ENCODE measurements at regions not wholly inside any gene's neighbourhood (a gene's known extent, or its start where the extent isn't known, plus 50 kb on each side); places are given as distances from the start of the nearest gene placed in this dataset.
A peak's percentile ranks its signal among the peaks of the same experiment; 100 is the strongest.

- no TSS peak for BruUV-seq (replicated peaks)
- CTCF ChIA-PET: interaction anchor here (0.6 kb wide), 1 partner anchor 44 kb away, joined by 5 read pairs; no protein-coding TSS in a partner anchor
- POLR2A ChIA-PET (ENCODE audit: low non-redundant PET): interaction anchor here (0.6 kb wide), 1 partner anchor 345 kb away, joined by 3 read pairs; the partner anchor contains the start of gene LMO4
- Histone ChIP-seq H3K36me3 (ENCODE audit: insufficient read depth, low read length, poor library complexity, severe bottlenecking) (no peaks in the 10 kb centered on the region), H3K4me3 (ENCODE audit: low read depth, low read length, poor library complexity, severe bottlenecking) (no peak overlapping the region), H3K27me3 (replicated peaks; ENCODE audit: insufficient read depth, low read depth, low read length, poor library complexity) (no peaks in the 10 kb centered on the region), H3K4me1 (ENCODE audit: insufficient read depth, low read length, poor library complexity, severe bottlenecking) (peaks cover 6% of the 10 kb centered on the region), H3K27ac (ENCODE audit: low read depth, low read length, poor library complexity, severe bottlenecking) (no peak overlapping the region), H3K9me3 (ENCODE audit: low read depth, low read length, poor library complexity, severe bottlenecking) (no peaks in the 10 kb centered on the region)
- peak; percentile 3 for DNase-seq (ENCODE audit: low spot score)
- intact Hi-C loops (cut with micrococcal nuclease; ENCODE audit: unreplicated experiment): loop anchor here (5.0 kb wide), 1 partner anchor 279 kb away; no protein-coding TSS in a partner anchor
- TF ChIP-seq EZH2 (IDR thresholded peaks at IDR 0.05; ENCODE audit: borderline replicate concordance, low read depth, low read length, poor library complexity, severe bottlenecking): no peak
- TF ChIP-seq CTCF (conservative IDR thresholded peaks at IDR 0.05; ENCODE audit: low read depth, low read length): no peak
Measured at GRCh38 chr1:87673309-87673708, 344.6 kb downstream of the LMO4 start.

- POLR2A ChIA-PET (ENCODE audit: low non-redundant PET): interaction anchor here (0.6 kb wide), 1 partner anchor 345 kb away, joined by 3 read pairs; the partner anchor contains the start of gene LMO4
- intact Hi-C loops (cut with micrococcal nuclease; ENCODE audit: unreplicated experiment): loop anchor here (5.0 kb wide), 1 partner anchor 279 kb away; no protein-coding TSS in a partner anchor
- H3K4me3 ChIP-seq (ENCODE audit: low read depth, low read length, poor library complexity, severe bottlenecking): no peak overlapping the region
- no peak overlapping the region for H3K27ac ChIP-seq (ENCODE audit: low read depth, low read length, poor library complexity, severe bottlenecking)
- TF ChIP-seq CTCF (conservative IDR thresholded peaks at IDR 0.05; ENCODE audit: low read depth, low read length) (peak; percentile 41; the same call in 1 of the 2 replicates), EZH2 (IDR thresholded peaks at IDR 0.05; ENCODE audit: borderline replicate concordance, low read depth, low read length, poor library complexity, severe bottlenecking) (no peak)
- peak; percentile 20 for DNase-seq (ENCODE audit: low spot score)
- CTCF ChIA-PET: interaction anchor here (0.6 kb wide), 1 partner anchor 44 kb away, joined by 5 read pairs; no protein-coding TSS in a partner anchor
- no peaks in the 10 kb centered on the region for H3K27me3 ChIP-seq (replicated peaks; ENCODE audit: insufficient read depth, low read depth, low read length, poor library complexity)
- peaks cover 6% of the 10 kb centered on the region for H3K4me1 ChIP-seq (ENCODE audit: insufficient read depth, low read length, poor library complexity, severe bottlenecking)
- H3K36me3 ChIP-seq (ENCODE audit: insufficient read depth, low read length, poor library complexity, severe bottlenecking): no peaks in the 10 kb centered on the region
- BruUV-seq (replicated peaks): no TSS peak
- no peaks in the 10 kb centered on the region for H3K9me3 ChIP-seq (ENCODE audit: low read depth, low read length, poor library complexity, severe bottlenecking)
Measured at GRCh38 chr1:87673748-87674147, 345.1 kb downstream of the LMO4 start.

- BruUV-seq (replicated peaks): no TSS peak
- Histone ChIP-seq H3K27me3 (replicated peaks; ENCODE audit: insufficient read depth, low read depth, low read length, poor library complexity) (no peaks in the 10 kb centered on the region), H3K4me1 (ENCODE audit: insufficient read depth, low read length, poor library complexity, severe bottlenecking) (peaks cover 6% of the 10 kb centered on the region), H3K36me3 (ENCODE audit: insufficient read depth, low read length, poor library complexity, severe bottlenecking) (no peaks in the 10 kb centered on the region), H3K4me3 (ENCODE audit: low read depth, low read length, poor library complexity, severe bottlenecking) (no peak overlapping the region), H3K27ac (ENCODE audit: low read depth, low read length, poor library complexity, severe bottlenecking) (no peak overlapping the region), H3K9me3 (ENCODE audit: low read depth, low read length, poor library complexity, severe bottlenecking) (no peaks in the 10 kb centered on the region)
- DNase-seq (ENCODE audit: low spot score): no peak
- TF ChIP-seq EZH2 (IDR thresholded peaks at IDR 0.05; ENCODE audit: borderline replicate concordance, low read depth, low read length, poor library complexity, severe bottlenecking): no peak
- no peak for TF ChIP-seq CTCF (conservative IDR thresholded peaks at IDR 0.05; ENCODE audit: low read depth, low read length)
- intact Hi-C loops (cut with micrococcal nuclease; ENCODE audit: unreplicated experiment): loop anchor here (5.0 kb wide), 1 partner anchor 278 kb away; no protein-coding TSS in a partner anchor
- CTCF ChIA-PET: interaction anchor here (0.6 to 0.7 kb wide), 2 partner anchors 278 to 346 kb away, joined by 3 to 4 read pairs; no protein-coding TSS in a partner anchor
- POLR2A ChIA-PET (ENCODE audit: low non-redundant PET): no interaction called here
Measured at GRCh38 chr1:87674791-87675190, 346.1 kb downstream of the LMO4 start.

All from A673 (cell line).